ENCODE measurements at regions not wholly inside any gene's neighbourhood (a gene's known extent, or its start where the extent isn't known, plus 50 kb on each side); places are given as distances from the start of the nearest gene placed in this dataset.
"Not testable (repeated sequence)": the region's sequence is repeated elsewhere in the genome, so short reads cannot be mapped to it uniquely, and the experiment has no call there.

DNA sequence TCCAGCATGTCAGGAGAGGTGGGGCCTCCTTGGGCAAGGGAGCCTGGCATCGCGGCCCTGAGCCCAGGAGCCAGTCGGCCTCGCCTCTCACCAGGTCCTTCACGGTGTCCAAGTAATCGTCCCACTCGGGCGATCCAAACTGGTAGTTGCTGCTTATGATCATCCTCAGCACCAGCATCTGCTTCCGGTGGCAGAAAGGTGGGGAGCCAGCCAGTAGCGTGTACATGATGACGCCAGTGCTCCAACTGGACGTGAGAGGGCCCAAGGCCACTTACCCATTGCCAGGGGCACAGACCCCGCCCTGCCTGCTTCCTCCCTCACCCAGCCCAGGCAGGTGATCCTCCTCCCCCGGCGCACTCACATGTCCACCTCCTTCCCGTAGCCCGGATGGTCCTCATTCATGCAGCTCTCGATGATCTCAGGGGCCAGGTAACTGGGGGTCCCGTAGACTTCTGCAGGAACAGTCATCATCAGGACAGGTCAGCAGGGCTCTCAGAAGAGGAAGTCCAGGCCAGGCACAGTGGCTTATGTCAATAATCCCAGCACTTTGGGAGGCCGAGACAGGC lies 214.7 kb downstream of the OR4C45 start:
- no peaks in the 10 kb centered on the region for H3K4me1 ChIP-seq
- no peaks in the 10 kb centered on the region for H3K9me3 ChIP-seq
- intact Hi-C loops (cut with DNase I; ENCODE audit: low total_unique reads), result no loop called here
- no peaks in the 10 kb centered on the region for H3K36me3 ChIP-seq
- no peak for TF ChIP-seq CTCF (IDR thresholded peaks at IDR 0.05)
- DNase-seq, result no peak
- no peaks in the 10 kb centered on the region for H3K27me3 ChIP-seq
- H3K4me3 ChIP-seq, result no peak overlapping the region
- H3K27ac ChIP-seq, result no peak overlapping the region

- no peak for DNase-seq
Measured at GRCh38 chr11:50267851-50268250, 235.2 kb downstream of the OR4C45 start.

DNA sequence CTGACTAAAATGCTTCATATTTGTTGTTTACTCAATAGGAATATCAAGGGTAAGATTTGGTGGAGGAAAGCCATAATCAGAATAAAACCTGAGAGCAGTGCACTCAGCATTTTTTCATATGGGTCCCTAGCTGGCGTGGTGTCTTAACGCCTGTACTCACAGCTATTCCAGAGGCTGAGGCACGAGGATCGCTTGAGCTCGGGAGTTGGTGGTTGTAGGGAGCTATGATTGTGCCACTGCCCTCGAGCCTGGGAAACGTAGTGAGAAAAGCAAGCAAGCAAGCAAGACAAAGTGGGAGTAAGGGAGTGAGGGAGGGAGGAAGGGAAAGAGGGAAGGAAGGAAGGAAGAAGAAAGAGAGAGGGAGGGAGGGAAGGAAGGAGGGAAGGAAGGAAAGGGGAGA lies 242.5 kb downstream of the OR4C45 start:
- no peak for DNase-seq
- intact Hi-C loops (cut with DNase I; ENCODE audit: low total_unique reads), result no loop called here
- no peaks in the 10 kb centered on the region for H3K9me3 ChIP-seq

More at GRCh38 chr11:50267851-50268250, 235.2 kb downstream of the OR4C45 start:
- Histone ChIP-seq H3K4me3 (no peak overlapping the region), H3K9me3 (peaks cover 0 to 5% (median 0%) of the 10 kb centered on the region in 3 donors), H3K27me3 (no peaks in the 10 kb centered on the region), H3K4me1 (no peaks in the 10 kb centered on the region), H3K27ac (no peak overlapping the region), H3K36me3 (no peaks in the 10 kb centered on the region)
- no peak for TF ChIP-seq CTCF (IDR thresholded peaks at IDR 0.05)
- intact Hi-C loops (cut with DNase I; ENCODE audit: low total_unique reads), result no loop called here

DNA sequence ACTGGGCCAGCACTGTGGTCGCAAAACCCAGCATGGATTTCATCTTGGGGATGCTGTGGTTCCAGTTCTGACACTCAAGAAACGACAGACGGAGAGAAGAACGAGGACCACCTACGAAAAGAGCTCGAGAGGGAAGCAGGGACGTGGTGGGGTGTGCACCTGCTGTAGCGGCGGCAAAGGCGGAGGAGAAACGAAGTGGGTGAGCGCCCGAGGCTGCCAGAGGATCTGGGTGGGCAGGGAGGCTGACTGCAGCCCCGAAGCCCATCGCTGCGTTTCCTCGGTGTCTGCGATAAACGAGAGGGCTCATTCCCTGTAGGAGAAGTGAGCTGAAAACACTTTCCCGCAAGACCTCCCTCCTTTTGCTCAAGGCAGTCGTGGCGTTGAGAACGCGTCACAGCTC lies 246.1 kb downstream of the OR4C45 start:
- DNase-seq, result no peak
- Histone ChIP-seq H3K9me3 (no peaks in the 10 kb centered on the region), H3K36me3 (no peaks in the 10 kb centered on the region), H3K4me1 (no peaks in the 10 kb centered on the region), H3K4me3 (no peak overlapping the region), H3K27ac (no peak overlapping the region), H3K27me3 (no peaks in the 10 kb centered on the region)
- intact Hi-C loops (cut with DNase I; ENCODE audit: low total_unique reads), result no loop called here
- TF ChIP-seq CTCF (IDR thresholded peaks at IDR 0.05), result no peak

More for the DNA sequence above, 242.5 kb downstream of the OR4C45 start:
- TF ChIP-seq CTCF (IDR thresholded peaks at IDR 0.05), result no peak
- no peak overlapping the region for H3K27ac ChIP-seq
- H3K4me1 ChIP-seq, result no peaks in the 10 kb centered on the region
- no peak overlapping the region for H3K4me3 ChIP-seq
- no peaks in the 10 kb centered on the region for H3K27me3 ChIP-seq
- H3K36me3 ChIP-seq, result no peaks in the 10 kb centered on the region

DNA sequence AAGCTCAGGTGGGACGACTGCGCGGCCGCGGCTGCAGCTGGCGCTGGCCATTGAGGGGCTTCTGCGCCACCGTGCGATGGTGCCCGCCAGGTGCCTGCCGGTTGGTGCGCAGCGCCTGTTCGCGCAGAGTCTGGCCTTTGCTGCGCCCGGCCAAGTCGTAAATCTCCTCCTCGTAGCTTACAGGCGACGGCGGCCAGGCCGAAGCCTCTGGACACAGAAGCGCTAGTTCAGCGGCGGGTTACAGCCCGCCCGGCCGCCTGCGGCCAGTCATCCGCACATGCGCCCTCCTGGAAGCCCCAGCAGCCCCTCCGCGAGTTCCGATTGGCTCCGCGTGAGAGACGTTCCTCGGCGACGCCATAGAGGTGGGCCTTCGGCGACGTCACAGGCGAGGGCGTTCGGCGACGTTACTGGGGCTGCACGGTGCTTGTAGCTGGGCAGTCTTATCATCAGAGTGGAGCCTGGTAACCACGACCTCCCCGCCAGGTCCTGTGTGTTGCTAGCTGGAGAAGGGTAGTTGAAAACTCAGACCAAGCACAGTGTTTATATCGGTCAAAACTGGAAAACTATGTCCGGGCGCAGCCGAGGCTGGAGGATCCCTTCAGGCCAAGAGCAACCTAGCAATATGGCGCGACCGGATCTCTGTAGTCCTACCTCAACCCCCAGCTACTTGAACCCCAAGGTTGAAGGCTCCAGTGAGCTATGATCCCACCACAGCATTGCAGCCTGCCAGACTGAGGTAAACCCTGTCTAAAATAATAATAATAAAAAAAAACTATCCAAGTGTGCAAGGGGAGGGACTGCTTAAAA lies 265.7 kb downstream of the OR4C45 start:
- Histone ChIP-seq H3K4me3 (no peak overlapping the region), H3K9me3 (peaks cover 2 to 21% (median 12%) of the 10 kb centered on the region in 3 donors), H3K4me1 (no peaks in the 10 kb centered on the region), H3K27me3 (no peaks in the 10 kb centered on the region), H3K36me3 (no peaks in the 10 kb centered on the region), H3K27ac (no peak overlapping the region)
- DNase-seq, result no peak
- no peak for TF ChIP-seq CTCF (IDR thresholded peaks at IDR 0.05)
- intact Hi-C loops (cut with DNase I; ENCODE audit: low total_unique reads), result no loop called here

DNA sequence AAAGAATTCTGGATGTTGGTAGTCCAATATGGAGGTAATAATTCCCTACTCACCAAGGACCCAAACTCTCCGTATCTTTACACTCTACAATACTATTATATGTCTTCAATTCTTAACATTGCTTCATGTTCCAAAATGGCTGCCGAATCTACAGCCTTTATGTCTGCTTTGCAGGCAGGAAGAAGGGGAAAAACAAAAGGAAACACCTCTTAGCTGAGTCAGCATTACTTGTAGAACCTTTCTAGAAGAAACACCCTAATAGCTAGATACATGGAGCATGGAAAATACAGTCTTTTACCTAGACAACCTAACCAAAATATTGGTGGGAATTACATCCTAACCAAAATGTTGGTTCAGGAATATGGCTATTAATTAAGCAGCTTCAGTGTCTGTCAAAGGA lies 298.0 kb downstream of the OR4C45 start:
- H3K4me3 ChIP-seq; H3K27ac ChIP-seq; H3K4me1 ChIP-seq; H3K36me3 ChIP-seq; DNase-seq; H3K27me3 ChIP-seq; intact Hi-C loops (cut with DNase I; ENCODE audit: low total_unique reads): not testable (repeated sequence)
- H3K9me3 ChIP-seq, result peaks cover 0 to 22% (median 8%) of the 10 kb centered on the region in 3 donors

Measured in tibial artery (tissue), 4 donors.